CD14-positive monocyte (primary cell): ENCODE measurements at regions not wholly inside any gene's neighbourhood (a gene's known extent, or its start where the extent isn't known, plus 50 kb on each side); places are given as distances from the start of the nearest gene placed in this dataset.

Experiments used
- DNase-seq, 3 donors: peaks; one replicate each; pipeline ENCODE4 v3.0.0-alpha.2; 2011 to 2022
- H2AFZ ChIP-seq: 2 replicates; pipeline ENCODE4 v1.6.0; 2012; ENCODE audit warnings: mild to moderate bottlenecking, low read depth, low read length, inconsistent platforms; ENCODE audit not compliant: insufficient read depth, poor library complexity, severe bottlenecking
- H3K27ac ChIP-seq, 2 donors: 1 replicate in 1 of 2; 2 replicates in 1 of 2; pipeline ENCODE4 v1.5.1; 2012 to 2013; ENCODE audit warnings: low read length in 2 of 2, control low read depth in 1 of 2, inconsistent platforms in 1 of 2, low read depth in 1 of 2, mild to moderate bottlenecking in 1 of 2
- H3K27me3 ChIP-seq, 2 donors: one replicate each; pipeline versions ENCODE4 v1.6.0 to v1.6.1; 2011 to 2013; ENCODE audit warnings: low read length in 2 of 2; ENCODE audit not compliant: control insufficient read depth in 2 of 2, insufficient read depth in 2 of 2
- H3K36me3 ChIP-seq, 2 donors: replicated peaks in 1 of 2; 1 replicate in 1 of 2; 2 replicates in 1 of 2; pipeline versions ENCODE4 v1.5.1 to v1.6.1; 2012 to 2013; ENCODE audit warnings: low read length in 2 of 2, control low read depth in 1 of 2, inconsistent platforms in 1 of 2, mild to moderate bottlenecking in 1 of 2; ENCODE audit not compliant: insufficient read depth in 2 of 2, control insufficient read depth in 1 of 2
- H3K4me1 ChIP-seq, 2 donors: 1 replicate in 1 of 2; 2 replicates in 1 of 2; pipeline versions ENCODE4 v1.5.1 to v1.6.1; 2012 to 2013; ENCODE audit warnings: low read length in 2 of 2, control low read depth in 1 of 2, inconsistent platforms in 1 of 2, mild to moderate bottlenecking in 1 of 2, moderate library complexity in 1 of 2; ENCODE audit not compliant: insufficient read depth in 2 of 2, control insufficient read depth in 1 of 2
- H3K4me2 ChIP-seq: replicated peaks from 2 replicates; pipeline ENCODE3; 2012; ENCODE audit warnings: low read length, moderate library complexity, mild to moderate bottlenecking; ENCODE audit not compliant: poor library complexity, severe bottlenecking; ENCODE audit errors: extremely low read depth
- H3K4me3 ChIP-seq, 3 experiments: fragments of 200-600 bp in 1 of 3; sonication (generic) in 1 of 3; replicated peaks in 1 of 3; 1 replicate in 2 of 3; 2 replicates in 1 of 3; pipeline ENCODE4 v1.5.1; 2011 to 2013; ENCODE audit warnings: low read length in 3 of 3, mild to moderate bottlenecking in 3 of 3, control low read depth in 2 of 3, low read depth in 2 of 3, inconsistent platforms in 1 of 3, moderate library complexity in 1 of 3
- H3K79me2 ChIP-seq: 2 replicates; pipeline ENCODE4 v1.6.0; 2012; ENCODE audit warnings: mild to moderate bottlenecking, control low read depth, inconsistent platforms, low read length, moderate library complexity; ENCODE audit not compliant: insufficient read depth
- H3K9ac ChIP-seq: 2 replicates; pipeline ENCODE4 v1.6.0; 2017; ENCODE audit warnings: low read length, mild to moderate bottlenecking; ENCODE audit not compliant: insufficient read depth, poor library complexity, severe bottlenecking
- H3K9me3 ChIP-seq, 2 donors: replicated peaks in 1 of 2; 1 replicate in 1 of 2; 2 replicates in 1 of 2; pipeline versions ENCODE4 v1.5.1 to v1.6.1; 2012 to 2013; ENCODE audit warnings: low read length in 2 of 2, control low read depth in 1 of 2; ENCODE audit not compliant: control insufficient read depth in 1 of 2, insufficient read depth in 1 of 2
- H4K20me1 ChIP-seq: 2 replicates; pipeline ENCODE4 v1.6.0; 2012; ENCODE audit warnings: mild to moderate bottlenecking, low read length, control low read depth, moderate library complexity; ENCODE audit not compliant: insufficient read depth
- H3K27ac Mint-ChIP-seq, 7 donors: one replicate each; pipeline ENCODE4 v1.8.0; 2020; ENCODE audit warnings: mild to moderate bottlenecking in 7 of 7, mixed read lengths in 7 of 7, moderate library complexity in 6 of 7, inconsistent platforms in 2 of 7
- H3K27me3 Mint-ChIP-seq, 3 donors: one replicate each; pipeline ENCODE4 v1.8.0; 2021 to 2022; ENCODE audit warnings: low read depth in 3 of 3, mild to moderate bottlenecking in 3 of 3, mixed read lengths in 3 of 3, moderate library complexity in 3 of 3, inconsistent platforms in 1 of 3
- H3K36me3 Mint-ChIP-seq, 2 donors: one replicate each; pipeline ENCODE4 v1.8.0; 2020; ENCODE audit warnings: mixed read lengths in 2 of 2, inconsistent platforms in 1 of 2, mild to moderate bottlenecking in 1 of 2
- H3K4me1 Mint-ChIP-seq: one replicate; pipeline ENCODE4 v1.8.0; 2020; ENCODE audit warnings: mild to moderate bottlenecking, mixed read lengths
- H3K4me3 Mint-ChIP-seq, 2 donors: one replicate each; pipeline ENCODE4 v1.8.0; 2020; ENCODE audit warnings: mild to moderate bottlenecking in 2 of 2, mixed read lengths in 2 of 2, moderate library complexity in 1 of 2
- H3K9me3 Mint-ChIP-seq, 7 donors: one replicate each; pipeline ENCODE4 v1.8.0; 2020 to 2022; ENCODE audit warnings: mixed read lengths in 7 of 7, mild to moderate bottlenecking in 6 of 7, moderate library complexity in 6 of 7, inconsistent platforms in 2 of 7
- WGBS: methylation state at CpG from one replicate; pipeline ENCODE4 v1.1.5; 2013; ENCODE audit warnings: missing lambda C conversion rate; ENCODE audit not compliant: insufficient coverage; 5-methylcytosine and 5-hydroxymethylcytosine counted together
- intact Hi-C, 2 donors: fragments of 100-400 bp; cut with micrococcal nuclease; formaldehyde crosslinking; loops; one replicate each; pipeline versions ENCODE4 v1.15.0 to v1.15.1; 2023
- TF ChIP-seq, protein P1 (sequence below): fragments of 200-600 bp; IDR thresholded peaks from one replicate; pipeline ENCODE4 v1.8.0; 2022; ENCODE audit warnings: antibody characterized with exemption, mild to moderate bottlenecking

DNA sequence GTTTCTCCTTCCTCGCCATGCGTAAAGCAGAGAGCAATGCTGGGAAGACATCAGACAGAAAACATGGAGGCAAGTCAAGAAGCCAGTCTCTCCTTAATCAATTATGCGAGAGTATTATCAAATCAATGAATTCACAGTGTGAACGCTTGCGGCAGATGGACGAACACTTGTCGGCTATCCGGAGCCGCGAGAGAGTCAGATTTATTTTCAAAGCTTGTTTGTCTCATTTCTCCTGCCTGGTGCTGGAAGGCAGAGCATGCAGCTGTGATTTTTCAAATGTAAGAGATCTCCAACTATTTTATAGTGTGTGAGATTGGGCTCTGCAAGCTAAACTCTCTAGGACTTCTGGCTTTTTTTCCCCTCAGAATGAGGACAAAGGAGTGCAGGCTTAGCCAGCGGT is 252.3 kb downstream of the SNX10 start:
- no peaks in the 10 kb centered on the region for H3K36me3 Mint-ChIP-seq
- no peak for DNase-seq
- no peak overlapping the region for H3K27ac Mint-ChIP-seq
- no peak overlapping the region for H3K4me3 Mint-ChIP-seq
- Histone ChIP-seq H3K36me3 (no peaks in the 10 kb centered on the region), H3K27me3 (peaks cover 4% of the 10 kb centered on the region in 2 donors), H3K9me3 (no peaks in the 10 kb centered on the region), H3K27ac (no peak overlapping the region), H3K4me3 (no peak overlapping the region), H3K4me1 (peaks cover 3 to 4% of the 10 kb centered on the region in 2 donors), H4K20me1 (no peaks in the 10 kb centered on the region), H3K9ac (no peak overlapping the region), H2AFZ (no peak overlapping the region), H3K79me2 (no peaks in the 10 kb centered on the region), H3K4me2 (no peak overlapping the region)
- 96% methylated on average over 10 of the region's 11 CpGs for WGBS
- TF ChIP-seq, protein P1, sequence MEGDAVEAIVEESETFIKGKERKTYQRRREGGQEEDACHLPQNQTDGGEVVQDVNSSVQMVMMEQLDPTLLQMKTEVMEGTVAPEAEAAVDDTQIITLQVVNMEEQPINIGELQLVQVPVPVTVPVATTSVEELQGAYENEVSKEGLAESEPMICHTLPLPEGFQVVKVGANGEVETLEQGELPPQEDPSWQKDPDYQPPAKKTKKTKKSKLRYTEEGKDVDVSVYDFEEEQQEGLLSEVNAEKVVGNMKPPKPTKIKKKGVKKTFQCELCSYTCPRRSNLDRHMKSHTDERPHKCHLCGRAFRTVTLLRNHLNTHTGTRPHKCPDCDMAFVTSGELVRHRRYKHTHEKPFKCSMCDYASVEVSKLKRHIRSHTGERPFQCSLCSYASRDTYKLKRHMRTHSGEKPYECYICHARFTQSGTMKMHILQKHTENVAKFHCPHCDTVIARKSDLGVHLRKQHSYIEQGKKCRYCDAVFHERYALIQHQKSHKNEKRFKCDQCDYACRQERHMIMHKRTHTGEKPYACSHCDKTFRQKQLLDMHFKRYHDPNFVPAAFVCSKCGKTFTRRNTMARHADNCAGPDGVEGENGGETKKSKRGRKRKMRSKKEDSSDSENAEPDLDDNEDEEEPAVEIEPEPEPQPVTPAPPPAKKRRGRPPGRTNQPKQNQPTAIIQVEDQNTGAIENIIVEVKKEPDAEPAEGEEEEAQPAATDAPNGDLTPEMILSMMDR, result no peak
- peaks cover 0 to 3% (median 2%) of the 10 kb centered on the region in 7 donors for H3K9me3 Mint-ChIP-seq
- peaks cover 7 to 10% (median 8%) of the 10 kb centered on the region in 3 donors for H3K27me3 Mint-ChIP-seq
- peaks cover 3% of the 10 kb centered on the region for H3K4me1 Mint-ChIP-seq
- intact Hi-C loops, result no loop called here

DNA sequence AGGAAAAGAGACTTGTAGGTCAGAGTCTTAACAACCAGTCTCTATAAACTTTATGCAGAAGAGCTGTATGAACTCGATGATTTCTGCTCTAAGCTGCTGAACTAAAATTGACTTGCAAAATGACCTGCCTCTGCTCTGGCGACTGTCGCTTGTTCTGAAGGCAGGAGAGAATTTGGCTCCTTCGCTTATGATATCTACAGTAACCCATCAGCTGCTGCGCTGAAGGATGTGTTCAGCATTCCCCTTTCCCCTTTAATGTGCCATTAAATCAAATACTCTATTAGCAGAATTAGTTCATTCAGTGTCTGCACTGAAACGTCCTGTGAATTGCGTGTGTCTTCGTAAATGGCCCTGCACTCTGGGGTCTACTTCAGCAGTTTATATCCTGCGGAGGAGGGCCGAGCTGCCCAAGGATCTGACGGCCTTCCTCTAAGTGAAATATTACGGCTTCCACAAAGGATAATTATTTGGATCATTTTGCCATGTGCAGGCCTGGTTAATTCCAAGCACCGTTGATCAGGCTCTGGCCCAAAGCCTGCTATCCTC is 254.9 kb downstream of the SNX10 start:
- 95% methylated on average over 12 of the region's 13 CpGs for WGBS
- Histone ChIP-seq H3K79me2 (no peaks in the 10 kb centered on the region), H3K9ac (no peak overlapping the region), H4K20me1 (no peaks in the 10 kb centered on the region), H3K4me3 (no peak overlapping the region), H3K4me1 (peaks cover 3 to 4% of the 10 kb centered on the region in 2 donors), H3K9me3 (no peaks in the 10 kb centered on the region), H3K27me3 (no peaks in the 10 kb centered on the region), H2AFZ (no peak overlapping the region), H3K27ac (no peak overlapping the region), H3K36me3 (no peaks in the 10 kb centered on the region), H3K4me2 (no peak overlapping the region)
- no peak for DNase-seq
- TF ChIP-seq, protein P1, result no peak
- intact Hi-C loops, result no loop called here
- no peaks in the 10 kb centered on the region for H3K36me3 Mint-ChIP-seq
- H3K27ac Mint-ChIP-seq, result no peak overlapping the region
- H3K9me3 Mint-ChIP-seq, result peaks cover 0 to 3% (median 2%) of the 10 kb centered on the region in 7 donors
- peaks cover 1 to 7% (median 7%) of the 10 kb centered on the region in 3 donors for H3K27me3 Mint-ChIP-seq
- no peak overlapping the region for H3K4me3 Mint-ChIP-seq
- peaks cover 5% of the 10 kb centered on the region for H3K4me1 Mint-ChIP-seq
